ENCODE measurements at regions not wholly inside any gene's neighbourhood (a gene's known extent, or its start where the extent isn't known, plus 50 kb on each side); places are given as distances from the start of the nearest gene placed in this dataset.
"Not testable (repeated sequence)": the region's sequence is repeated elsewhere in the genome, so short reads cannot be mapped to it uniquely, and the experiment has no call there.

DNA sequence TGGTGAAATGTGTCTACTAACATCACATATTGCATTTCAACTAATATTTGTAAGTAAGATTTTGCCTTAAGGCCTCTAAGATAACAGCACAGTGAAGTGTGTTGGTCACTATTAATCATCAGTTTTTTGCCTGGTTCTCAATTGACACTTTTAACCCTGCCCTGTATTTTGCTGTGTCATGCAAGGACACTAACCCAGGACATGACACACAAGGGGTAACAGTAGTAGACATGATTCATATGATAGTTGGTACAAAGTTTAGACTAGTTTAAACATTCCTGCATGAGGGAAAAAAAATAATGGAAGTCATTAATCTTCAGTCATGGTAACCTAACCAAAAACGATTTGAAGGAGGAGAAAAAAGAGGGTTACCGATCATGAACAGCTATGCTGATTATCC is 207.0 kb downstream of the DEPDC1B start:
- TF ChIP-seq, protein P1, sequence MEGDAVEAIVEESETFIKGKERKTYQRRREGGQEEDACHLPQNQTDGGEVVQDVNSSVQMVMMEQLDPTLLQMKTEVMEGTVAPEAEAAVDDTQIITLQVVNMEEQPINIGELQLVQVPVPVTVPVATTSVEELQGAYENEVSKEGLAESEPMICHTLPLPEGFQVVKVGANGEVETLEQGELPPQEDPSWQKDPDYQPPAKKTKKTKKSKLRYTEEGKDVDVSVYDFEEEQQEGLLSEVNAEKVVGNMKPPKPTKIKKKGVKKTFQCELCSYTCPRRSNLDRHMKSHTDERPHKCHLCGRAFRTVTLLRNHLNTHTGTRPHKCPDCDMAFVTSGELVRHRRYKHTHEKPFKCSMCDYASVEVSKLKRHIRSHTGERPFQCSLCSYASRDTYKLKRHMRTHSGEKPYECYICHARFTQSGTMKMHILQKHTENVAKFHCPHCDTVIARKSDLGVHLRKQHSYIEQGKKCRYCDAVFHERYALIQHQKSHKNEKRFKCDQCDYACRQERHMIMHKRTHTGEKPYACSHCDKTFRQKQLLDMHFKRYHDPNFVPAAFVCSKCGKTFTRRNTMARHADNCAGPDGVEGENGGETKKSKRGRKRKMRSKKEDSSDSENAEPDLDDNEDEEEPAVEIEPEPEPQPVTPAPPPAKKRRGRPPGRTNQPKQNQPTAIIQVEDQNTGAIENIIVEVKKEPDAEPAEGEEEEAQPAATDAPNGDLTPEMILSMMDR (conservative IDR thresholded peaks at IDR 0.05), result no peak
- Histone ChIP-seq H2AK5ac (ENCODE audit: insufficient read length, low read length) (no peak overlapping the region), H3K9ac (ENCODE audit: extremely low read depth, insufficient read length, low read length) (no peak overlapping the region), H2AFZ (ENCODE audit: low read length) (no peak overlapping the region), H3K23ac (ENCODE audit: insufficient read length, low read depth, low read length) (no peak overlapping the region), H3K27ac (ENCODE audit: insufficient read length, low read depth, low read length) (no peak overlapping the region), H3K18ac (ENCODE audit: insufficient read length, low read depth, low read length) (no peak overlapping the region), H3K27me3 (ENCODE audit: insufficient read depth, low read length) (no peaks in the 10 kb centered on the region), H3K56ac (ENCODE audit: insufficient read length, low read depth, low read length) (no peak overlapping the region), H4K5ac (ENCODE audit: insufficient read length, low read depth, low read length) (no peak overlapping the region), H2BK120ac (ENCODE audit: low read depth, low read length, poor library complexity, severe bottlenecking) (no peak overlapping the region), H3K4me1 (ENCODE audit: insufficient read depth, low read length) (no peaks in the 10 kb centered on the region; the same call in 1 of the 2 replicates), H3K4ac (ENCODE audit: low read depth, low read length) (no peak overlapping the region), H4K20me1 (ENCODE audit: control insufficient read depth, insufficient read depth, insufficient read length) (no peaks in the 10 kb centered on the region), H2BK20ac (ENCODE audit: low read depth, low read length, poor library complexity, severe bottlenecking) (no peak overlapping the region), H3T11ph (ENCODE audit: low read length) (no peak overlapping the region), H2BK5ac (ENCODE audit: insufficient read length, low read length) (no peak overlapping the region), H2BK15ac (ENCODE audit: low read depth, low read length) (no peak overlapping the region), H3K14ac (ENCODE audit: insufficient read depth, low read length) (no peak overlapping the region), H3K79me1 (ENCODE audit: insufficient read depth, low read depth, low read length, poor library complexity, severe bottlenecking) (no peaks in the 10 kb centered on the region), H3K79me2 (ENCODE audit: insufficient read depth, low read length) (no peaks in the 10 kb centered on the region), H3K23me2 (ENCODE audit: insufficient read length, low read depth, low read length, poor library complexity, severe bottlenecking) (no peaks in the 10 kb centered on the region), H4K8ac (replicated peaks; ENCODE audit: insufficient read length, low read depth, low read length) (no peak overlapping the region), H2BK12ac (ENCODE audit: insufficient read length, low read depth, low read length) (no peak overlapping the region), H3K4me2 (ENCODE audit: insufficient read depth, insufficient read length, low read length) (no peak overlapping the region), H4K91ac (ENCODE audit: insufficient read length, low read depth, low read length) (no peak overlapping the region), H3K9me3 (ENCODE audit: control insufficient read depth, low read depth, low read length) (no peaks in the 10 kb centered on the region)
- H3K4me1 Mint-ChIP-seq, result peaks cover 12 to 16% of the 10 kb centered on the region in 2 experiments
- no peak overlapping the region for H3K27ac Mint-ChIP-seq
- H3K36me3 Mint-ChIP-seq (ENCODE audit: insufficient read depth in 1 of 3, low read depth in 3 of 3), result no peaks in the 10 kb centered on the region
- H3K27me3 Mint-ChIP-seq (ENCODE audit: low read depth), result no peaks in the 10 kb centered on the region
- no peak overlapping the region for H3K4me3 Mint-ChIP-seq
- DNase-seq, result no peak
- no CpG with 5 or more reads among the region's 2 CpGs for WGBS (ENCODE audit: extremely low coverage, insufficient read length, low lambda C conversion rate)
- H3K9me3 Mint-ChIP-seq, result no peaks in the 10 kb centered on the region

DNA sequence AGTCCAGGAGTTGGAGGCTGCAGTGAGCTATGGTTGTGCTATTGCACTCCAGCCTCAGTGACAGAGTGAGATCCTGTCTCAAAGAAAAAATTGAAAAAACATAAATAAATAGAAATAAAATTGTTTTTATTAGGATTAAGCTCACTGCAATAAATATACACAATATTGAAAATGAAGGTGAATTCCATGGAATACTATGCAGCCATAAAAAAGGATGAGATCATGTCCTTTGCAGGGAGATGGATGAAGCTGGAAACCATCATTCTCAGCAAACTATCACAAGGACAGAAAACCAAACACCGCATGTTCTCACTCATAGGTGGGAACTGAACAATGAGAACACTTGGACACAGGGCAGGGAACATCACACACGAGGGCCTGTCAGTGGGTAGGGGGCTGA is 207.6 kb downstream of the DEPDC1B start:
- not testable (repeated sequence) for H4K8ac ChIP-seq (replicated peaks; ENCODE audit: insufficient read length, low read depth, low read length); H2BK15ac ChIP-seq (ENCODE audit: low read depth, low read length); H3K56ac ChIP-seq (ENCODE audit: insufficient read length, low read depth, low read length); H3K36me3 Mint-ChIP-seq (ENCODE audit: insufficient read depth in 1 of 3, low read depth in 3 of 3); H3K9me3 Mint-ChIP-seq; H3K18ac ChIP-seq (ENCODE audit: insufficient read length, low read depth, low read length); H3K23me2 ChIP-seq (ENCODE audit: insufficient read length, low read depth, low read length, poor library complexity, severe bottlenecking); H4K20me1 ChIP-seq (ENCODE audit: control insufficient read depth, insufficient read depth, insufficient read length); H2BK20ac ChIP-seq (ENCODE audit: low read depth, low read length, poor library complexity, severe bottlenecking); H3K27ac ChIP-seq (ENCODE audit: insufficient read length, low read depth, low read length); H3K9ac ChIP-seq (ENCODE audit: extremely low read depth, insufficient read length, low read length); H4K5ac ChIP-seq (ENCODE audit: insufficient read length, low read depth, low read length); H4K91ac ChIP-seq (ENCODE audit: insufficient read length, low read depth, low read length); H3K4me2 ChIP-seq (ENCODE audit: insufficient read depth, insufficient read length, low read length); H3K27ac Mint-ChIP-seq; H3K27me3 Mint-ChIP-seq (ENCODE audit: low read depth); DNase-seq; H3K14ac ChIP-seq (ENCODE audit: insufficient read depth, low read length); H3K79me2 ChIP-seq (ENCODE audit: insufficient read depth, low read length); H3K27me3 ChIP-seq (ENCODE audit: insufficient read depth, low read length); H3K4me1 ChIP-seq (ENCODE audit: insufficient read depth, low read length); H3T11ph ChIP-seq (ENCODE audit: low read length); H3K9me3 ChIP-seq (ENCODE audit: control insufficient read depth, low read depth, low read length); H2BK5ac ChIP-seq (ENCODE audit: insufficient read length, low read length); H2AK5ac ChIP-seq (ENCODE audit: insufficient read length, low read length); H3K23ac ChIP-seq (ENCODE audit: insufficient read length, low read depth, low read length); H3K4ac ChIP-seq (ENCODE audit: low read depth, low read length); H2BK120ac ChIP-seq (ENCODE audit: low read depth, low read length, poor library complexity, severe bottlenecking); H3K4me3 Mint-ChIP-seq; H2AFZ ChIP-seq (ENCODE audit: low read length); H3K79me1 ChIP-seq (ENCODE audit: insufficient read depth, low read depth, low read length, poor library complexity, severe bottlenecking); H2BK12ac ChIP-seq (ENCODE audit: insufficient read length, low read depth, low read length)
- no CpG with 5 or more reads among the region's 2 CpGs for WGBS (ENCODE audit: extremely low coverage, insufficient read length, low lambda C conversion rate)
- peaks cover 12 to 16% of the 10 kb centered on the region in 2 experiments for H3K4me1 Mint-ChIP-seq

Measured in H9 (cell line).